ENCODE measurements at regions not wholly inside any gene's neighbourhood (a gene's known extent, or its start where the extent isn't known, plus 50 kb on each side); places are given as distances from the start of the nearest gene placed in this dataset.

DNA sequence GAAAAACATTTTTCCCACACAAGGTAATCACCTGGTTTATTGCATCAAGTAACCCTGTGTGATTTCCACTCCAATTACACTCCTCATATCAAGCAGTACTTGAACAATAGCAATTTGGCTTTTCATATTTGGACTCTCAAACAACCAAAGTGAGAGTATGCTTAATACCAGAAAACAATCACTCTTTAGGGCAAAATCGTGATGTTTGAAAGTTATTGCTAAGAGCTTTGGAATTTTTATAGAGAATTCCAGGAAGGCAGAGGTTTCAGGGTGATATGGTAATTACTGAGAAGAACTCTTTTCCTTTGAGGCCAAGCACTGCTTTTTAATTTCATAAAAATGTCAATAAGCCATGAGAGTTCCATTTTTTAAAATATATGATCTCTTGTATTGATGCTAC, 779.5 kb upstream of the LRRTM1 start:
- TF ChIP-seq CTCF (IDR thresholded peaks at IDR 0.05; ENCODE audit: low read length) (no peak), EZH2 (IDR thresholded peaks at IDR 0.05; ENCODE audit: borderline replicate concordance, low read length) (no peak)
